ENCODE measurements at regions not wholly inside any gene's neighbourhood (a gene's known extent, or its start where the extent isn't known, plus 50 kb on each side); places are given as distances from the start of the nearest gene placed in this dataset.

- TF ChIP-seq RAD21 (IDR thresholded peaks at IDR 0.05 in 1 of 2, conservative IDR thresholded peaks at IDR 0.05 in 1 of 2; ENCODE audit: low read depth in 2 of 2, low read length in 2 of 2) (no peak), ATF3 (IDR thresholded peaks at IDR 0.05; ENCODE audit: insufficient read depth, low read depth, low read length) (no peak), EZH2 (IDR thresholded peaks at IDR 0.05; ENCODE audit: low read depth, low read length, severe bottlenecking) (no peak), RXRA (IDR thresholded peaks at IDR 0.05; ENCODE audit: insufficient read depth, low read depth, low read length) (no peak), HDAC6 (IDR thresholded peaks at IDR 0.05; ENCODE audit: low read depth, low read length) (no peak), JUND (IDR thresholded peaks at IDR 0.05; ENCODE audit: low read length) (no peak), MAFK (IDR thresholded peaks at IDR 0.05; ENCODE audit: low read depth, low read length) (no peak), ATF2 (IDR thresholded peaks at IDR 0.05; ENCODE audit: low read length) (no peak)
Measured at GRCh38 chr1:168424281-168424680, 119.5 kb downstream of the XCL2 start (continued).

All from H1 (cell line).